Activated B cell treated with CpG ODN at 0.5 μM for 24 hours (primary cell): ENCODE measurements at regions not wholly inside any gene's neighbourhood (a gene's known extent, or its start where the extent isn't known, plus 50 kb on each side); places are given as distances from the start of the nearest gene placed in this dataset.

Experiments used
- ATAC-seq: fragments of 200-7000 bp; cut with Tn5 transposase; one replicate; pipeline ENCODE4 v1.10.0; 2021; ENCODE audit warnings: low read depth, mild to moderate bottlenecking, moderate library complexity
- CTCF ChIA-PET: fragments of 350-600 bp; sonication (Branson Sonifier 250); formaldehyde crosslinking; loops from one replicate; lab custom pipeline; 2021; ENCODE audit warnings: antibody characterized with exemption; lab: Charles Lee
- POLR2A ChIA-PET: fragments of 350-600 bp; sonication (Branson Sonifier 250); formaldehyde crosslinking; loops from one replicate; lab custom pipeline; 2021; ENCODE audit warnings: antibody characterized with exemption; lab: Charles Lee
- DNase-seq: peaks from one replicate; pipeline ENCODE4 v3.0.0; 2022
- H3K27ac Mint-ChIP-seq: one replicate; pipeline ENCODE4 v1.8.0; 2020; ENCODE audit warnings: mixed read lengths
- H3K27me3 Mint-ChIP-seq: one replicate; pipeline ENCODE4 v1.8.0; 2021; ENCODE audit warnings: mixed read lengths
- H3K36me3 Mint-ChIP-seq: one replicate; pipeline ENCODE4 v1.8.0; 2021; ENCODE audit warnings: low read depth, mixed read lengths
- H3K4me1 Mint-ChIP-seq: one replicate; pipeline ENCODE4 v1.8.0; 2021; ENCODE audit warnings: mixed read lengths
- H3K4me3 Mint-ChIP-seq: one replicate; pipeline ENCODE4 v1.8.0; 2020; ENCODE audit warnings: mild to moderate bottlenecking, mixed read lengths
- H3K9me3 Mint-ChIP-seq: one replicate; pipeline ENCODE4 v1.8.0; 2020; ENCODE audit warnings: mixed read lengths
- CTCF ChIP-seq: fragments of 200-600 bp; IDR thresholded peaks from one replicate; pipeline ENCODE4 v1.8.0; 2022; ENCODE audit warnings: antibody characterized with exemption, mild to moderate bottlenecking
- intact Hi-C: fragments of 100-400 bp; cut with micrococcal nuclease; formaldehyde crosslinking; loops from one replicate; pipeline ENCODE4 v1.15.1; 2024

GRCh38 chr15:58327958-58328357 is 103.8 kb upstream of the LIPC start:
- peaks cover 10% of the 10 kb centered on the region for H3K27me3 Mint-ChIP-seq
- ChIA-PET CTCF (no interaction called here), POLR2A (no interaction called here)
- H3K36me3 Mint-ChIP-seq = no peaks in the 10 kb centered on the region
- no peak overlapping the region for H3K4me3 Mint-ChIP-seq
- no peak overlapping the region for H3K27ac Mint-ChIP-seq
- ATAC-seq (no peak), DNase-seq (no peak)
- peaks cover 12% of the 10 kb centered on the region for H3K4me1 Mint-ChIP-seq
- TF ChIP-seq CTCF = no peak
- intact Hi-C loops = no loop called here
- H3K9me3 Mint-ChIP-seq = no peaks in the 10 kb centered on the region

GRCh38 chr15:58329211-58329610 is 102.6 kb upstream of the LIPC start:
- H3K27me3 Mint-ChIP-seq = peaks cover 10% of the 10 kb centered on the region
- CTCF ChIA-PET = no interaction called here
- no peaks in the 10 kb centered on the region for H3K36me3 Mint-ChIP-seq
- intact Hi-C loops = no loop called here
- no peaks in the 10 kb centered on the region for H3K9me3 Mint-ChIP-seq
- no peak overlapping the region for H3K4me3 Mint-ChIP-seq
- DNase-seq (no peak), ATAC-seq (no peak)
- no peak overlapping the region for H3K27ac Mint-ChIP-seq
- TF ChIP-seq CTCF = no peak
- POLR2A ChIA-PET = no interaction called here
- H3K4me1 Mint-ChIP-seq = peaks cover 12% of the 10 kb centered on the region

GRCh38 chr15:58329781-58330671 is 101.8 kb upstream of the LIPC start:
- ATAC-seq (no peak), DNase-seq (no peak)
- ChIA-PET CTCF (no interaction called here), POLR2A (no interaction called here)
- intact Hi-C loops = no loop called here
- H3K36me3 Mint-ChIP-seq = no peaks in the 10 kb centered on the region
- no peaks in the 10 kb centered on the region for H3K9me3 Mint-ChIP-seq
- peaks cover 10% of the 10 kb centered on the region for H3K27me3 Mint-ChIP-seq
- H3K27ac Mint-ChIP-seq = no peak overlapping the region
- H3K4me3 Mint-ChIP-seq = no peak overlapping the region
- H3K4me1 Mint-ChIP-seq = peaks cover 12% of the 10 kb centered on the region
- no peak for TF ChIP-seq CTCF

GRCh38 chr15:58330741-58331559 is 100.8 kb upstream of the LIPC start:
- H3K27me3 Mint-ChIP-seq = peaks cover 10% of the 10 kb centered on the region
- ChIA-PET POLR2A (no interaction called here), CTCF (no interaction called here)
- H3K36me3 Mint-ChIP-seq = no peaks in the 10 kb centered on the region
- no peaks in the 10 kb centered on the region for H3K9me3 Mint-ChIP-seq
- H3K4me1 Mint-ChIP-seq = peaks cover 12% of the 10 kb centered on the region
- no peak for TF ChIP-seq CTCF
- H3K27ac Mint-ChIP-seq = no peak overlapping the region
- ATAC-seq (no peak), DNase-seq (no peak)
- H3K4me3 Mint-ChIP-seq = no peak overlapping the region
- intact Hi-C loops = no loop called here

- H3K4me1 Mint-ChIP-seq = peaks cover 12% of the 10 kb centered on the region
- H3K27me3 Mint-ChIP-seq = peaks cover 10% of the 10 kb centered on the region
- H3K27ac Mint-ChIP-seq = no peak overlapping the region
- no peaks in the 10 kb centered on the region for H3K36me3 Mint-ChIP-seq
- no peak for ATAC-seq
- POLR2A ChIA-PET = no interaction called here
- no peak overlapping the region for H3K4me3 Mint-ChIP-seq
- intact Hi-C loops = no loop called here
- CTCF ChIA-PET = no interaction called here
- TF ChIP-seq CTCF = no peak
- no peak for DNase-seq
- no peaks in the 10 kb centered on the region for H3K9me3 Mint-ChIP-seq
Measured at GRCh38 chr15:58331560-58331912, 100.3 kb upstream of the LIPC start.
